IMR-90 (cell line): ENCODE measurements at regions not wholly inside any gene's neighbourhood (a gene's known extent, or its start where the extent isn't known, plus 50 kb on each side); places are given as distances from the start of the nearest gene placed in this dataset.

Source experiments
- ATAC-seq: fragments of 200-7000 bp; cut with Tn5 transposase; 2 replicates; pipeline ENCODE4 v1.9.1; 2020; ENCODE audit warnings: low read depth, mild to moderate bottlenecking, moderate library complexity
- BruUV-seq: library from RNA; stranded (reverse); fragments of 400-500 nt; replicated peaks from 2 replicates; lab custom pipeline; 2021; lab: Mats Ljungman, UMichigan
- CTCF ChIA-PET: fragments of 300-600 bp; formaldehyde crosslinking; extraction: SDS; loops from one replicate; lab custom pipeline; 2021; ENCODE audit warnings: antibody characterized with exemption; lab: Yijun Ruan, JAX
- POLR2A ChIA-PET: fragments of 300-600 bp; sonication (Branson Sonifier 250); formaldehyde crosslinking; loops from one replicate; lab custom pipeline; 2022; ENCODE audit warnings: antibody characterized with exemption; ENCODE audit not compliant: unreplicated experiment; lab: Charles Lee
- DNase-seq: peaks from one replicate; pipeline ENCODE4 v3.0.0; 2013
- H2AFZ ChIP-seq: replicated peaks from 2 replicates; pipeline ENCODE3; 2013; ENCODE audit warnings: low read length, mild to moderate bottlenecking; ENCODE audit not compliant: poor library complexity
- H2AK5ac ChIP-seq: 2 replicates; pipeline ENCODE4 v1.6.1; 2013; ENCODE audit warnings: low read depth, low read length, inconsistent platforms
- H2AK9ac ChIP-seq: replicated peaks from 2 replicates; pipeline ENCODE3; 2013; ENCODE audit warnings: mild to moderate bottlenecking, low read depth, low read length, moderate library complexity; ENCODE audit not compliant: poor library complexity
- H2BK120ac ChIP-seq: 2 replicates; pipeline ENCODE4 v1.6.1; 2013; ENCODE audit warnings: low read depth, low read length, inconsistent platforms
- H2BK15ac ChIP-seq: 3 replicates; pipeline ENCODE4 v1.6.1; 2013; ENCODE audit warnings: low read depth, low read length, inconsistent platforms
- H2BK20ac ChIP-seq: 2 replicates; pipeline ENCODE4 v1.6.1; 2013; ENCODE audit warnings: low read depth, mild to moderate bottlenecking, inconsistent platforms, low read length, moderate library complexity
- H2BK5ac ChIP-seq: 2 replicates; pipeline ENCODE4 v1.6.1; 2013; ENCODE audit warnings: mild to moderate bottlenecking, low read depth, low read length, inconsistent platforms; ENCODE audit not compliant: poor library complexity, severe bottlenecking
- H3K14ac ChIP-seq: replicated peaks from 2 replicates; pipeline ENCODE4 v1.6.1; 2013; ENCODE audit warnings: low read depth, low read length, inconsistent platforms
- H3K18ac ChIP-seq: 2 replicates; pipeline ENCODE4 v1.6.1; 2013; ENCODE audit warnings: low read depth, low read length, control low read depth
- H3K23ac ChIP-seq: 2 replicates; pipeline ENCODE4 v1.6.1; 2013; ENCODE audit warnings: low read depth, low read length, inconsistent platforms
- H3K27ac ChIP-seq: 2 replicates; pipeline ENCODE4 v1.5.1; 2013; ENCODE audit warnings: mild to moderate bottlenecking, control low read depth, low read length; ENCODE audit not compliant: insufficient read depth
- H3K27me3 ChIP-seq: 2 replicates; pipeline ENCODE4 v1.6.1; 2013; ENCODE audit warnings: low read length; ENCODE audit not compliant: control insufficient read depth, insufficient read depth
- H3K36me3 ChIP-seq: 2 replicates; pipeline ENCODE4 v1.6.1; 2013; ENCODE audit warnings: low read length, mixed read lengths; ENCODE audit not compliant: control insufficient read depth, insufficient read depth
- H3K4ac ChIP-seq: 2 replicates; pipeline ENCODE4 v1.6.1; 2013; ENCODE audit warnings: low read depth, low read length, inconsistent platforms
- H3K4me1 ChIP-seq: 2 replicates; pipeline ENCODE4 v1.6.1; 2013; ENCODE audit warnings: low read length, mixed read lengths; ENCODE audit not compliant: control insufficient read depth, insufficient read depth
- H3K4me2 ChIP-seq: 2 replicates; pipeline ENCODE4 v1.6.1; 2013; ENCODE audit warnings: low read depth, mild to moderate bottlenecking, control low read depth, low read length, moderate library complexity
- H3K4me3 ChIP-seq: 2 replicates; pipeline ENCODE4 v1.5.1; 2013; ENCODE audit warnings: low read depth, mild to moderate bottlenecking, control low read depth, low read length, moderate library complexity; ENCODE audit not compliant: insufficient read depth
- H3K56ac ChIP-seq: 2 replicates; pipeline ENCODE4 v1.6.1; 2013; ENCODE audit warnings: low read length, inconsistent platforms; ENCODE audit not compliant: insufficient read depth; ENCODE audit errors: extremely low read depth
- H3K79me1 ChIP-seq, 2 experiments: 2 replicates each; pipeline ENCODE4 v1.6.1; 2013; ENCODE audit warnings: low read length in 2 of 2, inconsistent platforms in 1 of 2, low read depth in 1 of 2
- H3K9ac ChIP-seq: 2 replicates; pipeline ENCODE4 v1.6.1; 2013; ENCODE audit warnings: low read depth, low read length, control low read depth
- H3K9me1 ChIP-seq: 2 replicates; pipeline ENCODE4 v1.6.1; 2013; ENCODE audit warnings: low read length, inconsistent platforms; ENCODE audit not compliant: insufficient read depth
- H3K9me3 ChIP-seq: 2 replicates; pipeline ENCODE4 v1.6.1; 2013; ENCODE audit warnings: low read length; ENCODE audit not compliant: control insufficient read depth, insufficient read depth
- H4K20me1 ChIP-seq: 2 replicates; pipeline ENCODE4 v1.6.1; 2013; ENCODE audit warnings: low read length, inconsistent platforms; ENCODE audit not compliant: insufficient read depth
- H4K5ac ChIP-seq: 2 replicates; pipeline ENCODE4 v1.6.1; 2013; ENCODE audit warnings: mild to moderate bottlenecking, low read depth, low read length, control low read depth
- H4K8ac ChIP-seq, 2 experiments: 2 replicates each; pipeline ENCODE4 v1.6.1; 2013; ENCODE audit warnings: low read depth in 2 of 2, low read length in 2 of 2, control low read depth in 1 of 2, inconsistent platforms in 1 of 2
- H4K91ac ChIP-seq: 2 replicates; pipeline ENCODE4 v1.6.1; 2013; ENCODE audit warnings: low read depth, low read length, inconsistent platforms; ENCODE audit not compliant: insufficient read depth
- BHLHE40 ChIP-seq: fragments of 150-350 bp; IDR thresholded peaks from 2 replicates; pipeline ENCODE4 v1.6.1; 2016; ENCODE audit warnings: mild to moderate bottlenecking, low read depth, low read length
- CEBPB ChIP-seq: IDR thresholded peaks from 2 replicates; pipeline ENCODE4 v1.6.1; 2012; ENCODE audit warnings: low read depth, low read length, improper control_type of control experiment
- CHD1 ChIP-seq: IDR thresholded peaks from 2 replicates; pipeline ENCODE4 v1.6.1; 2012; ENCODE audit warnings: low read depth, low read length, improper control_type of control experiment
- FOS ChIP-seq: fragments of 150-350 bp; IDR thresholded peaks from 2 replicates; pipeline ENCODE4 v1.6.1; 2016; ENCODE audit warnings: low read depth, low read length
- MAFK ChIP-seq: IDR thresholded peaks from 2 replicates; pipeline ENCODE4 v1.6.1; 2012; ENCODE audit warnings: low read depth, low read length, improper control_type of control experiment
- MAZ ChIP-seq: IDR thresholded peaks from 2 replicates; pipeline ENCODE4 v1.6.1; 2012; ENCODE audit warnings: low read depth, mild to moderate bottlenecking, low read length, improper control_type of control experiment, moderate library complexity, borderline replicate concordance
- MXI1 ChIP-seq: IDR thresholded peaks from 2 replicates; pipeline ENCODE4 v1.6.1; 2012; ENCODE audit warnings: low read depth, mild to moderate bottlenecking, low read length, moderate library complexity, borderline replicate concordance
- NFE2L2 ChIP-seq: fragments of 150-350 bp; IDR thresholded peaks from 2 replicates; pipeline ENCODE4 v1.6.1; 2016; ENCODE audit warnings: low read depth, mild to moderate bottlenecking, low read length
- POLR2A ChIP-seq: IDR thresholded peaks from 2 replicates; pipeline ENCODE4 v1.6.1; 2012; ENCODE audit warnings: mild to moderate bottlenecking, low read depth, low read length
- RAD21 ChIP-seq: IDR thresholded peaks from 2 replicates; pipeline ENCODE4 v1.6.1; 2012; ENCODE audit warnings: low read length, improper control_type of control experiment
- RFX5 ChIP-seq: IDR thresholded peaks from 2 replicates; pipeline ENCODE4 v1.8.0; 2012; ENCODE audit warnings: low read depth, mild to moderate bottlenecking, low read length, moderate library complexity
- SMC3 ChIP-seq: fragments of 150-350 bp; IDR thresholded peaks from 2 replicates; pipeline ENCODE4 v1.6.1; 2016; ENCODE audit warnings: low read depth, mild to moderate bottlenecking, antibody characterized with exemption, low read length, moderate library complexity
- WGBS, 2 experiments: methylation state at CpG; one replicate each; pipeline versions ENCODE4 v1.1.5 to v1.1.7; 2013; ENCODE audit warnings: missing lambda C conversion rate in 2 of 2; ENCODE audit not compliant: insufficient read length in 1 of 2; ENCODE audit errors: extremely low coverage in 2 of 2; 5-methylcytosine and 5-hydroxymethylcytosine counted together
- dilution Hi-C: fragments of 300-500 bp; cut with HindIII; formaldehyde crosslinking; loops from one replicate; pipeline ENCODE4 v1.14.3; 2018; ENCODE audit warnings: low sequenced_read_pairs; ENCODE audit not compliant: unreplicated experiment
- in situ Hi-C: fragments of 300-500 bp; cut with MboI; formaldehyde crosslinking; loops from 3 replicates; pipeline ENCODE4 v1.14.3; 2019; ENCODE audit warnings: low sequenced_read_pairs, inconsistent platforms, mixed read lengths
- intact Hi-C: fragments of 100-400 bp; cut with micrococcal nuclease; formaldehyde crosslinking; loops from 2 replicates; pipeline ENCODE4 v1.10.0; 2022
- TF ChIP-seq, protein P1 (sequence below): fragments of 150-350 bp; IDR thresholded peaks from 2 replicates; pipeline ENCODE4 v1.6.1; 2016; ENCODE audit warnings: low read depth, mild to moderate bottlenecking, low read length, moderate library complexity, borderline replicate concordance
- TF ChIP-seq, protein P2 (sequence below): conservative IDR thresholded peaks from 2 replicates; pipeline ENCODE4 v1.5.1; 2012; ENCODE audit warnings: mild to moderate bottlenecking, low read depth, low read length, improper control_type of control experiment

DNA sequence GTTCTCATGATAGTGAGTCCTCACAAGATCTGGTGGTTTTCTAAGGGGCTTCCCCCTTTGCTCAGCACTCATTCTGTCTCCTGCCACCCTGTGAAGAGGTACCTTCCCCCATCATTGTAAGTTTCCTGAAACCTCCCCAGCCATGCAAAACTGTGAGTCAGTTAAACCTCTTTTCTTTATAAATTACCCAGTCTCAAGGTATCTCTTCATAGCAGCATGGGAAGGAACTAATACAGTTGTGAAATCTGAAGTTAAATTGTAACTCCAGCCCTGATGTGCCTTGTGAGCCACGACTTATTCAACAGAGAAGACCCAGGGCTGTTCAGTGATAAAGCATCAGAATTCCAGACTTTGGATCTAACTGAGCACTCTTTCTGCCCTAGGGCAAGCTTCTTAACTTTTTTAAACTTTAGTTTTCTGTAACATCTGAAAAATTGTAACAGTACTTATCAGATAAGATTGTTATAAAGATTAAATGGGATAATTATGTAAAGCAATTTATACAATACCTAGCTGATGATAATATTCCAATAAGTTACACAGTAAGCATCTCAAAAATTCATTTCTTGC, 220.0 kb downstream of the TRPC6 start:
- H2AK9ac ChIP-seq = no peak overlapping the region
- no peak overlapping the region for H3K14ac ChIP-seq
- H2BK120ac ChIP-seq = no peak overlapping the region
- H3K4ac ChIP-seq = no peak overlapping the region
- H2BK20ac ChIP-seq = no peak overlapping the region
- TF ChIP-seq RFX5 (no peak), POLR2A (no peak), MAZ (no peak), MAFK (no peak), SMC3 (no peak), MXI1 (no peak), CHD1 (no peak), BHLHE40 (no peak), FOS (no peak), NFE2L2 (no peak), CEBPB (no peak), RAD21 (no peak)
- TF ChIP-seq, protein P1, sequence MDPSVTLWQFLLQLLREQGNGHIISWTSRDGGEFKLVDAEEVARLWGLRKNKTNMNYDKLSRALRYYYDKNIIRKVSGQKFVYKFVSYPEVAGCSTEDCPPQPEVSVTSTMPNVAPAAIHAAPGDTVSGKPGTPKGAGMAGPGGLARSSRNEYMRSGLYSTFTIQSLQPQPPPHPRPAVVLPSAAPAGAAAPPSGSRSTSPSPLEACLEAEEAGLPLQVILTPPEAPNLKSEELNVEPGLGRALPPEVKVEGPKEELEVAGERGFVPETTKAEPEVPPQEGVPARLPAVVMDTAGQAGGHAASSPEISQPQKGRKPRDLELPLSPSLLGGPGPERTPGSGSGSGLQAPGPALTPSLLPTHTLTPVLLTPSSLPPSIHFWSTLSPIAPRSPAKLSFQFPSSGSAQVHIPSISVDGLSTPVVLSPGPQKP = no peak
- TF ChIP-seq, protein P2, sequence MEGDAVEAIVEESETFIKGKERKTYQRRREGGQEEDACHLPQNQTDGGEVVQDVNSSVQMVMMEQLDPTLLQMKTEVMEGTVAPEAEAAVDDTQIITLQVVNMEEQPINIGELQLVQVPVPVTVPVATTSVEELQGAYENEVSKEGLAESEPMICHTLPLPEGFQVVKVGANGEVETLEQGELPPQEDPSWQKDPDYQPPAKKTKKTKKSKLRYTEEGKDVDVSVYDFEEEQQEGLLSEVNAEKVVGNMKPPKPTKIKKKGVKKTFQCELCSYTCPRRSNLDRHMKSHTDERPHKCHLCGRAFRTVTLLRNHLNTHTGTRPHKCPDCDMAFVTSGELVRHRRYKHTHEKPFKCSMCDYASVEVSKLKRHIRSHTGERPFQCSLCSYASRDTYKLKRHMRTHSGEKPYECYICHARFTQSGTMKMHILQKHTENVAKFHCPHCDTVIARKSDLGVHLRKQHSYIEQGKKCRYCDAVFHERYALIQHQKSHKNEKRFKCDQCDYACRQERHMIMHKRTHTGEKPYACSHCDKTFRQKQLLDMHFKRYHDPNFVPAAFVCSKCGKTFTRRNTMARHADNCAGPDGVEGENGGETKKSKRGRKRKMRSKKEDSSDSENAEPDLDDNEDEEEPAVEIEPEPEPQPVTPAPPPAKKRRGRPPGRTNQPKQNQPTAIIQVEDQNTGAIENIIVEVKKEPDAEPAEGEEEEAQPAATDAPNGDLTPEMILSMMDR = no peak
- no CpG with 5 or more reads among the region's 1 CpG for WGBS, 2 experiments
- no peak overlapping the region for H4K8ac ChIP-seq
- H3K4me2 ChIP-seq = no peak overlapping the region
- no peaks in the 10 kb centered on the region for H3K27me3 ChIP-seq
- no peak overlapping the region for H4K5ac ChIP-seq
- no peaks in the 10 kb centered on the region for H3K36me3 ChIP-seq
- no peak overlapping the region for H2BK5ac ChIP-seq
- H3K9ac ChIP-seq = no peak overlapping the region
- ChIA-PET POLR2A (no interaction called here), CTCF (no interaction called here)
- no peak for ATAC-seq
- no peak overlapping the region for H2AK5ac ChIP-seq
- H3K9me1 ChIP-seq = no peaks in the 10 kb centered on the region
- no peaks in the 10 kb centered on the region for H4K20me1 ChIP-seq
- no peak overlapping the region for H2BK15ac ChIP-seq
- in situ Hi-C loops = no loop called here
- H3K23ac ChIP-seq = no peak overlapping the region
- DNase-seq = no peak
- no peak overlapping the region for H3K4me3 ChIP-seq
- H3K79me1 ChIP-seq = no peaks in the 10 kb centered on the region
- H3K18ac ChIP-seq = no peak overlapping the region
- BruUV-seq = no TSS peak
- no peak overlapping the region for H2AFZ ChIP-seq
- dilution Hi-C loops = no loop called here
- no peaks in the 10 kb centered on the region for H3K9me3 ChIP-seq
- H3K56ac ChIP-seq = no peak overlapping the region
- H4K91ac ChIP-seq = no peak overlapping the region
- H3K27ac ChIP-seq = no peak overlapping the region
- no peaks in the 10 kb centered on the region for H3K4me1 ChIP-seq
- intact Hi-C loops = no loop called here
